AG04450 (cell line): ENCODE measurements at regions not wholly inside any gene's neighbourhood (a gene's known extent, or its start where the extent isn't known, plus 50 kb on each side); places are given as distances from the start of the nearest gene placed in this dataset.

Experiments
- CTCF ChIA-PET: fragments of 300-600, 350-600 bp; formaldehyde crosslinking; extraction: SDS; loops from one replicate; lab custom pipeline; 2022; ENCODE audit warnings: antibody characterized with exemption, inconsistent platforms; lab: Charles Lee
- POLR2A ChIA-PET: fragments of 350-600 bp; formaldehyde crosslinking; extraction: SDS; loops from one replicate; lab custom pipeline; 2021; ENCODE audit warnings: antibody characterized with exemption, inconsistent platforms; lab: Yijun Ruan, JAX
- DNase-seq: peaks from one replicate; pipeline ENCODE4 v3.0.0-alpha.2; 2011; ENCODE audit warnings: low read depth, low spot score
- H3K27ac ChIP-seq: one replicate; pipeline ENCODE4 v1.5.1; 2012; ENCODE audit warnings: low read depth, low read length, control low read depth
- H3K27me3 ChIP-seq: one replicate; pipeline ENCODE4 v1.6.0; 2012; ENCODE audit warnings: low read length; ENCODE audit not compliant: control insufficient read depth, insufficient read depth
- H3K4me3 ChIP-seq: 2 replicates; pipeline ENCODE4 v1.5.1; 2011; ENCODE audit warnings: mild to moderate bottlenecking, low read depth, low read length, control low read depth
- H3K9me3 ChIP-seq: 2 replicates; pipeline ENCODE4 v1.5.1; 2012; ENCODE audit warnings: low read length; ENCODE audit not compliant: control insufficient read depth, insufficient read depth
- TF ChIP-seq, protein P1 (sequence below): IDR thresholded peaks from 2 replicates; pipeline ENCODE4 v1.5.1; 2011; ENCODE audit warnings: low read depth, low read length, control low read depth, inconsistent platforms

DNA sequence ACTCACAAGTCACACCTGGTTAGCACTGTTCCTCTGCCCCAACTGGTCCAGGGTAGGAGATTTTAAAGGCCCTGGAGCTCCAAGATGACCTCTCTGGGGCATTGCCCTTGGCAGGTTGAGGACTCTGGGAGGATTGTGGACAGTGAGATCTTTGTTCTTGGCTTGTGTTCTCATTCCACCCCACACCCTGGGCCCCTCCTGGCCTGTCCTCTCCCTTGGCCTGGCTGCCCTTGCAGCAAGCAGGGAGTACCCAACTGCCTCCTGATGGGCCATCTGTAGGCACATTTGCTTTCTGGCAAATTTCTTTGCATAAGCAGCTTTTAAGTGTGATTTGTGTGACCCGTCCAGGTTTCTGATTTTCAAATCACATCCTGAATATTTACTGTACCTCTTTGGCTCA is 239.6 kb downstream of the UTP18 start:
- ChIA-PET POLR2A (no interaction called here), CTCF (no interaction called here)
- TF ChIP-seq, protein P1, sequence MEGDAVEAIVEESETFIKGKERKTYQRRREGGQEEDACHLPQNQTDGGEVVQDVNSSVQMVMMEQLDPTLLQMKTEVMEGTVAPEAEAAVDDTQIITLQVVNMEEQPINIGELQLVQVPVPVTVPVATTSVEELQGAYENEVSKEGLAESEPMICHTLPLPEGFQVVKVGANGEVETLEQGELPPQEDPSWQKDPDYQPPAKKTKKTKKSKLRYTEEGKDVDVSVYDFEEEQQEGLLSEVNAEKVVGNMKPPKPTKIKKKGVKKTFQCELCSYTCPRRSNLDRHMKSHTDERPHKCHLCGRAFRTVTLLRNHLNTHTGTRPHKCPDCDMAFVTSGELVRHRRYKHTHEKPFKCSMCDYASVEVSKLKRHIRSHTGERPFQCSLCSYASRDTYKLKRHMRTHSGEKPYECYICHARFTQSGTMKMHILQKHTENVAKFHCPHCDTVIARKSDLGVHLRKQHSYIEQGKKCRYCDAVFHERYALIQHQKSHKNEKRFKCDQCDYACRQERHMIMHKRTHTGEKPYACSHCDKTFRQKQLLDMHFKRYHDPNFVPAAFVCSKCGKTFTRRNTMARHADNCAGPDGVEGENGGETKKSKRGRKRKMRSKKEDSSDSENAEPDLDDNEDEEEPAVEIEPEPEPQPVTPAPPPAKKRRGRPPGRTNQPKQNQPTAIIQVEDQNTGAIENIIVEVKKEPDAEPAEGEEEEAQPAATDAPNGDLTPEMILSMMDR, result no peak
- H3K9me3 ChIP-seq, result no peaks in the 10 kb centered on the region
- H3K4me3 ChIP-seq, result no peak overlapping the region
- no peaks in the 10 kb centered on the region for H3K27me3 ChIP-seq
- DNase-seq, result no peak
- H3K27ac ChIP-seq, result no peak overlapping the region

DNA sequence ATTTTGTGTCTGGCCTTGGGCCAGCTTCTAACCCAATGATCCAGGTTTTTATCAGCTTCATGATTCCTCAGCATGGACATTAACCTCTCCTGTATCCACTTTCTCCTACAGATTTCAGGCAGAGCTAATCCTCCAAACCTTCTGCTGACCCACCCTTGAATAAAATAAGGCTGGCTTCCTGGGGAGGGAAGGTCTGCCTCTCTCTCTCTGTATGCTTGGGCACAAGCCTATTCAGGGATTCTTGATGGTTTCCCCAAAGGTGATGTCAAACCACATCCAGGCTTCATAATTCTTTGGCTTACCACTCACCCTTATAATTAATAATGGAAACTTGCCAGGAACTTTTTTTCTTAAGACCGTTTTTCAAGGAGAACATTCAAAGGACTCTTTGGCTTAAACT is 240.1 kb downstream of the UTP18 start:
- H3K9me3 ChIP-seq, result no peaks in the 10 kb centered on the region
- TF ChIP-seq, protein P1, result no peak
- H3K27ac ChIP-seq, result no peak overlapping the region
- ChIA-PET POLR2A (no interaction called here), CTCF (no interaction called here)
- H3K4me3 ChIP-seq, result no peak overlapping the region
- no peaks in the 10 kb centered on the region for H3K27me3 ChIP-seq
- no peak for DNase-seq

DNA sequence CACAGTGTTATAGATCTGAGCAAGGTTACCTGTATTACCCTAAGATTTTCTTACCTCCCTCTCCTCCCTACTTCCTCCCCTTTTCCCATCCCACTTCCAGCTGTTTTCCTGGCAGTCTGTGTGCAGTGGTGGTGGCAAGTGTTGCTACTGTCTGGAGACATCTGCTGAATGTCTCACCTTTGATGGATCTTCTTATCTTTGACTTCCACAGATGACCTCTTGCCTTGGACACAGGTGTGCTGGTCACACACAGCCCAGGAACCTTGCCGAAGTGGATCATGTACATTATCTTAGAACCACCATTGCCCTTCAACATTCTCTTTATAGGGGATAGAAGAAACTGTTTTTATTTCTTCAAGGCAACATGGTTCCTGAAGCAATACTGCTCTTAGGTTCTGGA is 245.1 kb downstream of the UTP18 start:
- H3K27me3 ChIP-seq, result no peaks in the 10 kb centered on the region
- H3K27ac ChIP-seq, result no peak overlapping the region
- CTCF ChIA-PET, result no interaction called here
- no peak overlapping the region for H3K4me3 ChIP-seq
- H3K9me3 ChIP-seq, result no peaks in the 10 kb centered on the region
- TF ChIP-seq, protein P1, result no peak
- no peak for DNase-seq
- POLR2A ChIA-PET, result no interaction called here

DNA sequence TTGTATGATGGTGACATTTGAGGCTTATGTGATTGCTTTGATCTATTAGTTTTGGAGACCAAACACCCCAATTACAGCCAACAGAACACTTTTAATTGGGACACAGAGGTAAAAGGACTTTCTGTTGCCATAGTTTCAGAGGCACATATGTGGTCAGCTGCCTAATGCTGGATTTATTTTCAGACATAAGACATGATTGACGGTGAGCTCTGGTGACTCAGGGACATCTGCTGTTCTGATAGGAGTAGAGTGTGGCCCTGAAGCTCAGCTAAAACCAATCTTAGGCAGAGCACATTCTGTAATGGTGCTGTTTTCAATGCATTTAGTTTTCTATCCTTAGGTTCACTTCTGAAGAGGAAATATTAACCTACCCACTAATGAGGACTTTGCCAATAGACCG is 247.1 kb downstream of the UTP18 start:
- ChIA-PET POLR2A (no interaction called here), CTCF (no interaction called here)
- H3K9me3 ChIP-seq, result no peaks in the 10 kb centered on the region; the same call in 1 of the 2 replicates
- H3K27ac ChIP-seq, result no peak overlapping the region
- no peak for DNase-seq
- TF ChIP-seq, protein P1, result no peak
- H3K27me3 ChIP-seq, result no peaks in the 10 kb centered on the region
- H3K4me3 ChIP-seq, result no peak overlapping the region

DNA sequence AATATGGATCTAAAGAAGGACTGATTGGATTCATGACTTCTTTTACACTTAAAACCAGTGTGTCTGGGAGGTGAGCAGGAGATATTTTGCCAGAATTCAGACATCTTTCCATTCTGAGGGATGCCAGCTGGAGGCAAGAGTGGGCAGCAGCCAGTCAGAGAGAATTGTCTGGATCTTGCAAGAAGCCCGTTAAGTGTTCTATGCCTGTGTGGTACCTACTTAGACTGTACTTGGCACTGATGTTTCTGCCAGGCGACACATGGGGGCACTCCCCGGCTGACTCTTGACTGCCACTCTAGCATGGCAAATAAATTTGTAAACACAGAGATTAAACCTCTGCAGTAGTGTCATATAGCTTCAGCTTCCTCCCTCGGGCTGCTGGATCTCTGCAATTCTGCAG is 247.7 kb downstream of the UTP18 start:
- DNase-seq, result no peak
- Histone ChIP-seq H3K9me3 (no peaks in the 10 kb centered on the region; the same call in 1 of the 2 replicates), H3K27ac (no peak overlapping the region), H3K27me3 (no peaks in the 10 kb centered on the region), H3K4me3 (no peak overlapping the region)
- TF ChIP-seq, protein P1, result no peak
- POLR2A ChIA-PET, result no interaction called here
- CTCF ChIA-PET, result no interaction called here
